A673 (cell line): ENCODE measurements at regions not wholly inside any gene's neighbourhood (a gene's known extent, or its start where the extent isn't known, plus 50 kb on each side); places are given as distances from the start of the nearest gene placed in this dataset.

Source experiments
- BruUV-seq: library from RNA; stranded (reverse); fragments of 400-500 nt; replicated peaks from 2 replicates; lab custom pipeline; 2021; lab: Mats Ljungman, UMichigan
- CTCF ChIA-PET: fragments of 300-600 bp; sonication (Branson Sonifier 250); formaldehyde crosslinking; loops from one replicate; lab custom pipeline; 2022; ENCODE audit warnings: antibody characterized with exemption; lab: Charles Lee
- POLR2A ChIA-PET: fragments of 300-600 bp; sonication (Branson Sonifier 250); formaldehyde crosslinking; loops from one replicate; lab custom pipeline; 2022; ENCODE audit warnings: antibody characterized with exemption; ENCODE audit not compliant: low non-redundant PET; lab: Charles Lee
- DNase-seq: peaks from one replicate; pipeline ENCODE4 v3.0.0-alpha.2; 2015; ENCODE audit warnings: low spot score
- H3K27ac ChIP-seq: fragments of 200-600 bp; sonication (generic); 2 replicates; pipeline ENCODE4 v1.5.1; 2016; ENCODE audit warnings: mixed run types, low read depth, mild to moderate bottlenecking, mixed read lengths, antibody characterized with exemption, low read length; ENCODE audit not compliant: poor library complexity, severe bottlenecking
- H3K27me3 ChIP-seq: fragments of 200-600 bp; sonication (generic); replicated peaks from 2 replicates; pipeline ENCODE4 v1.6.1; 2017; ENCODE audit warnings: mixed run types, low read depth, mild to moderate bottlenecking, mixed read lengths, antibody characterized with exemption, low read length; ENCODE audit not compliant: insufficient read depth, poor library complexity
- H3K36me3 ChIP-seq: fragments of 200-600 bp; sonication (generic); 2 replicates; pipeline ENCODE4 v1.6.1; 2016; ENCODE audit warnings: mixed run types, mild to moderate bottlenecking, mixed read lengths, antibody characterized with exemption, low read length; ENCODE audit not compliant: insufficient read depth, poor library complexity, severe bottlenecking
- H3K4me1 ChIP-seq: fragments of 200-600 bp; sonication (generic); 2 replicates; pipeline ENCODE4 v1.6.1; 2017; ENCODE audit warnings: mixed run types, mild to moderate bottlenecking, mixed read lengths, antibody characterized with exemption, low read length; ENCODE audit not compliant: insufficient read depth, poor library complexity, severe bottlenecking
- H3K4me3 ChIP-seq: fragments of 200-600 bp; sonication (generic); 2 replicates; pipeline ENCODE4 v1.5.1; 2016; ENCODE audit warnings: low read depth, mixed run types, mild to moderate bottlenecking, mixed read lengths, low read length; ENCODE audit not compliant: poor library complexity, severe bottlenecking
- H3K9me3 ChIP-seq: fragments of 200-600 bp; sonication (generic); 2 replicates; pipeline ENCODE4 v1.6.1; 2016; ENCODE audit warnings: mixed run types, low read depth, mild to moderate bottlenecking, mixed read lengths, antibody characterized with exemption, low read length; ENCODE audit not compliant: poor library complexity, severe bottlenecking
- EZH2 ChIP-seq: fragments of 200-600 bp; sonication (generic); IDR thresholded peaks from 2 replicates; pipeline ENCODE4 v1.6.1; 2017; ENCODE audit warnings: borderline replicate concordance, low read depth, mild to moderate bottlenecking, mixed read lengths, antibody characterized with exemption, low read length; ENCODE audit not compliant: poor library complexity, severe bottlenecking
- intact Hi-C: fragments of 100-400 bp; cut with micrococcal nuclease; formaldehyde crosslinking; loops from one replicate; pipeline ENCODE4 v1.10.0; 2022; ENCODE audit not compliant: unreplicated experiment
- TF ChIP-seq, protein P1 (sequence below): fragments of 300-800, 200-600 bp; sonication (generic); conservative IDR thresholded peaks from 2 replicates; pipeline ENCODE4 v1.5.1; 2017; ENCODE audit warnings: low read depth, mild to moderate bottlenecking, antibody characterized with exemption, low read length, moderate library complexity, mixed read lengths

DNA sequence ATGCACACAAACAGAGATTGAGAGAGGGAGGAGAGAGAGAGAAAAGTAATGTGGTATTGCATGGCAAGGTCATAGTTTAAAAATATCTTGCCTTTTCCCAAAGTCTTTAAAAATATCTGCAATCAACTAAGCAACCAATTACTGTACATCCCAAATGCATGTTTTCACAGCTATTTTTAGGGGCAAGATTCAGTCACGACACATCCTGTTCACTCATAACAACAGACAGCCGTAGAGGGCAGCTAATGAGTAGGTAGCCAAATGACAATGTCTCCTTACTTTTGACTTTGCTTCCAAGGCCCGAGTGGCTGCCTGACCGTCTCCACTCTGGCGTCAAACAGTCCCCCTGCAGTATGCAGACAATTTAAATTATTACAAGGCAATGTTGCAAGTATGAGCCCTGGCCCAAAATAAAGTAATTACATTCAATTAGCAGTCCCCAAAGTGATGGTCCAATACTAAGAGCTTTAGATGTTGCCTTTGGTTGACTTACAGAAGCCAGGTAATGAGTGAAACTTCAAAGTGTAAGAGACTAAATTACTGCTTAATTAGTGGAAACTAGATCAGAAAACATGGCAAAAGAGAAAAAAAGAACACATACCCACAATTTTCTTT, 162.9 kb downstream of the MBL2 start:
- ChIA-PET POLR2A (no interaction called here), CTCF (no interaction called here)
- no peak overlapping the region for H3K4me3 ChIP-seq
- H3K4me1 ChIP-seq, result no peaks in the 10 kb centered on the region
- intact Hi-C loops, result no loop called here
- BruUV-seq, result no TSS peak
- no peaks in the 10 kb centered on the region for H3K27me3 ChIP-seq
- DNase-seq, result no peak
- H3K27ac ChIP-seq, result no peak overlapping the region
- H3K36me3 ChIP-seq, result no peaks in the 10 kb centered on the region
- TF ChIP-seq EZH2, result no peak
- TF ChIP-seq, protein P1, sequence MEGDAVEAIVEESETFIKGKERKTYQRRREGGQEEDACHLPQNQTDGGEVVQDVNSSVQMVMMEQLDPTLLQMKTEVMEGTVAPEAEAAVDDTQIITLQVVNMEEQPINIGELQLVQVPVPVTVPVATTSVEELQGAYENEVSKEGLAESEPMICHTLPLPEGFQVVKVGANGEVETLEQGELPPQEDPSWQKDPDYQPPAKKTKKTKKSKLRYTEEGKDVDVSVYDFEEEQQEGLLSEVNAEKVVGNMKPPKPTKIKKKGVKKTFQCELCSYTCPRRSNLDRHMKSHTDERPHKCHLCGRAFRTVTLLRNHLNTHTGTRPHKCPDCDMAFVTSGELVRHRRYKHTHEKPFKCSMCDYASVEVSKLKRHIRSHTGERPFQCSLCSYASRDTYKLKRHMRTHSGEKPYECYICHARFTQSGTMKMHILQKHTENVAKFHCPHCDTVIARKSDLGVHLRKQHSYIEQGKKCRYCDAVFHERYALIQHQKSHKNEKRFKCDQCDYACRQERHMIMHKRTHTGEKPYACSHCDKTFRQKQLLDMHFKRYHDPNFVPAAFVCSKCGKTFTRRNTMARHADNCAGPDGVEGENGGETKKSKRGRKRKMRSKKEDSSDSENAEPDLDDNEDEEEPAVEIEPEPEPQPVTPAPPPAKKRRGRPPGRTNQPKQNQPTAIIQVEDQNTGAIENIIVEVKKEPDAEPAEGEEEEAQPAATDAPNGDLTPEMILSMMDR, result no peak
- no peaks in the 10 kb centered on the region for H3K9me3 ChIP-seq

DNA sequence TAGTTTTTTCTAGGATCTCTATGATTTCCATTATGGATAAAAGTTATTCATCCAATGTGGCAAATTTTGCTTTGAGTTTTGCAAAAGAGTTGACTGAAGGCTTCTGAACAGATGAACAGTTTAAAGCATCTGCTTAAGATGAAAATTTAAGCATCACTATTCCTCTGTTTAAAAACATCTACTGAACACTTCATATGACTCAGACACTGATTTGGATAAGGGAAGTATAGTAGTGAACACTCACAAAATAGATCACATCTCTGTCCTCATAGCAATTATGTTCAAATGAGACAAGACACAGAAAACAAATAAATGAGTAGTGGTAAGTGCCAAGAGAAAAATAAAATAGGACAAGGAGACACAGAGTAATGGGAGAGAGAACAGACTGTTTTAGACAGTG, 157.3 kb downstream of the MBL2 start:
- ChIA-PET POLR2A (no interaction called here), CTCF (no interaction called here)
- DNase-seq, result no peak
- no TSS peak for BruUV-seq
- Histone ChIP-seq H3K4me3 (no peak overlapping the region), H3K36me3 (no peaks in the 10 kb centered on the region), H3K27me3 (no peaks in the 10 kb centered on the region), H3K27ac (no peak overlapping the region), H3K9me3 (no peaks in the 10 kb centered on the region), H3K4me1 (no peaks in the 10 kb centered on the region)
- TF ChIP-seq, protein P1, result no peak
- TF ChIP-seq EZH2, result no peak
- intact Hi-C loops, result no loop called here

DNA sequence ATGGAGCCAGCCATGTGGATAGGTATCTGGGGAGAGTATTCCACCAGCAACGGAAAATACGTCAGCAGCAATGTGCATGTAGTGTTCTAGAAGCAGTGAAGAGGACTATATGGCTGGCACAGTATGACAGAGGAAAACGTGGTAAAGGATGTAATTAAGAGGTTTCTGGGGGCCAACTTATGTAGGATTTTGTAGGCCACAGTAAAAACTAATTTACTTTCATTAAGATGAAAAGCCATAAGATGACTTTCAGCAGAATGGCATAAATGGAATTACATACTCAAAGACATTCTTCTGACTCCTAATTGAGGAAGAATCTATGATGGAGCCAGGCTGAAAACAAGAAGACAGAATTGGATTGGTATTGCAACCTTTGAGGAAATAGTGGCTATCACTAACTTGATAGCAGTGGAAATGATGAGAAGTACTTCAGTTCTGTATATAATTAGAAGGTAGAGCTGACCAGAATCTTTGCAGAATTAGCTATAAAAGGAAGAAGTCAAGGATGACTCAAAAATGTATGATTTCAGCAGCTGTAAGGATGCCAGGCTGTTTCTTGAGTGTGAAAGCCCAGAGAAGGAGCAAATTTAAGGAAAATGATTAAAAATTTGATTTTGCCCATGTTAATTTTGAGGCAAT, 156.7 kb downstream of the MBL2 start:
- ChIA-PET CTCF (no interaction called here), POLR2A (no interaction called here)
- TF ChIP-seq, protein P1, result no peak
- no peak for TF ChIP-seq EZH2
- no TSS peak for BruUV-seq
- no peaks in the 10 kb centered on the region for H3K27me3 ChIP-seq
- no peak for DNase-seq
- H3K27ac ChIP-seq, result no peak overlapping the region
- H3K4me1 ChIP-seq, result no peaks in the 10 kb centered on the region
- H3K9me3 ChIP-seq, result no peaks in the 10 kb centered on the region
- H3K4me3 ChIP-seq, result no peak overlapping the region
- H3K36me3 ChIP-seq, result no peaks in the 10 kb centered on the region
- intact Hi-C loops, result no loop called here
